ENCODE measurements at regions not wholly inside any gene's neighbourhood (a gene's known extent, or its start where the extent isn't known, plus 50 kb on each side); places are given as distances from the start of the nearest gene placed in this dataset.
A peak's percentile ranks its signal among the peaks of the same experiment; 100 is the strongest.

GRCh38 chr9:107739601-107740082 is 250.1 kb upstream of the KLF4 start:
- H3K4me3 ChIP-seq = no peak overlapping the region
- H3K9me3 ChIP-seq = no peaks in the 10 kb centered on the region
- no peak for TF ChIP-seq EP300 (IDR thresholded peaks at IDR 0.05)
- TF ChIP-seq POLR2AphosphoS5 (IDR thresholded peaks at IDR 0.05) = no peak
- TF ChIP-seq POLR2A (IDR thresholded peaks at IDR 0.05) = no peak
- TF ChIP-seq, protein P1, sequence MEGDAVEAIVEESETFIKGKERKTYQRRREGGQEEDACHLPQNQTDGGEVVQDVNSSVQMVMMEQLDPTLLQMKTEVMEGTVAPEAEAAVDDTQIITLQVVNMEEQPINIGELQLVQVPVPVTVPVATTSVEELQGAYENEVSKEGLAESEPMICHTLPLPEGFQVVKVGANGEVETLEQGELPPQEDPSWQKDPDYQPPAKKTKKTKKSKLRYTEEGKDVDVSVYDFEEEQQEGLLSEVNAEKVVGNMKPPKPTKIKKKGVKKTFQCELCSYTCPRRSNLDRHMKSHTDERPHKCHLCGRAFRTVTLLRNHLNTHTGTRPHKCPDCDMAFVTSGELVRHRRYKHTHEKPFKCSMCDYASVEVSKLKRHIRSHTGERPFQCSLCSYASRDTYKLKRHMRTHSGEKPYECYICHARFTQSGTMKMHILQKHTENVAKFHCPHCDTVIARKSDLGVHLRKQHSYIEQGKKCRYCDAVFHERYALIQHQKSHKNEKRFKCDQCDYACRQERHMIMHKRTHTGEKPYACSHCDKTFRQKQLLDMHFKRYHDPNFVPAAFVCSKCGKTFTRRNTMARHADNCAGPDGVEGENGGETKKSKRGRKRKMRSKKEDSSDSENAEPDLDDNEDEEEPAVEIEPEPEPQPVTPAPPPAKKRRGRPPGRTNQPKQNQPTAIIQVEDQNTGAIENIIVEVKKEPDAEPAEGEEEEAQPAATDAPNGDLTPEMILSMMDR (IDR thresholded peaks at IDR 0.05) = no peak
- H3K27ac ChIP-seq = peak overlapping the region; percentile 23 to 75 (median 56)
- WGBS, 2 donors = 78 to 84% methylated on average over 12 of the region's 12 CpGs
- intact Hi-C loops (cut with DNase I) = no loop called here
- no peaks in the 10 kb centered on the region for H3K36me3 ChIP-seq
- no peaks in the 10 kb centered on the region for H3K27me3 ChIP-seq
- DNase-seq = peak; percentile 74
- peaks cover 0 to 25% (median 17%) of the 10 kb centered on the region in 4 donors for H3K4me1 ChIP-seq

GRCh38 chr9:107738789-107739188 is 249.2 kb upstream of the KLF4 start:
- 92 to 94% methylated on average over 2 of the region's 2 CpGs for WGBS, 2 donors
- no peak overlapping the region for H3K4me3 ChIP-seq
- H3K27me3 ChIP-seq = no peaks in the 10 kb centered on the region
- no peak for DNase-seq
- intact Hi-C loops (cut with DNase I) = no loop called here
- TF ChIP-seq POLR2A (IDR thresholded peaks at IDR 0.05) (no peak), POLR2AphosphoS5 (IDR thresholded peaks at IDR 0.05) (no peak), EP300 (IDR thresholded peaks at IDR 0.05) (no peak)
- TF ChIP-seq, protein P1 (IDR thresholded peaks at IDR 0.05) = no peak
- no peaks in the 10 kb centered on the region for H3K36me3 ChIP-seq
- H3K27ac ChIP-seq = peak overlapping the region in 3 of 4 donors; percentile 47 to 75 (median 66)
- H3K9me3 ChIP-seq = no peaks in the 10 kb centered on the region
- H3K4me1 ChIP-seq = peaks cover 0 to 33% (median 20%) of the 10 kb centered on the region in 4 donors

- WGBS, 2 donors = 35 to 63% methylated on average over 17 of the region's 17 CpGs
- Histone ChIP-seq H3K4me1 (peaks cover 0 to 39% (median 26%) of the 10 kb centered on the region in 4 donors), H3K9me3 (no peaks in the 10 kb centered on the region), H3K36me3 (no peaks in the 10 kb centered on the region), H3K4me3 (no peak overlapping the region), H3K27me3 (no peaks in the 10 kb centered on the region), H3K27ac (peak overlapping the region in 3 of 4 donors; percentile 47 to 75 (median 66))
- intact Hi-C loops (cut with DNase I) = no loop called here
- TF ChIP-seq, protein P1 (IDR thresholded peaks at IDR 0.05) = no peak
- TF ChIP-seq POLR2AphosphoS5 (IDR thresholded peaks at IDR 0.05) = peak in 2 of 4 donors; percentile 25 to 50
- peak; percentile 87 for DNase-seq
Observed at GRCh38 chr9:107737987-107738743, 248.6 kb upstream of the KLF4 start.

DNA sequence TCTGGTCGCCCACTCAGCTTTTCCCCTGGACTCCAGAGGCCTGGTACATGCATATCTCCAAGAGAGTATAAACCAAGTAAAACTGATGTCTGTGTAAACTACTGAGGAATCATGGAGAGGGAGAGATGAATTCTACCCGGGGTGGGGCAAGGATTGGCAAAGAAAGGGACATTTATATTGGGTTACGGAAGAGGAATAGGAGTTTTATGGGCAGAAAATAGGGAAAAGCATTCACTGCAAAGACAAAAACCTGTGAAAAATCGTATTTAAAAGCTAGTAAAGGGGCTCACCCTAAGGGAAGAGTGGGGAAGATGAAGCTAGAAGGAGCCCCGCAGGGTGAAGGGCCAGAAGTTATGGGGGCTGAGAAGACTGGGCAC is 248.0 kb upstream of the KLF4 start:
- Histone ChIP-seq H3K4me3 (no peak overlapping the region), H3K27ac (peak overlapping the region in 3 of 4 donors; percentile 47 to 75 (median 66)), H3K9me3 (no peaks in the 10 kb centered on the region), H3K27me3 (no peaks in the 10 kb centered on the region), H3K36me3 (no peaks in the 10 kb centered on the region), H3K4me1 (peaks cover 0 to 45% (median 31%) of the 10 kb centered on the region in 4 donors)
- TF ChIP-seq EP300 (IDR thresholded peaks at IDR 0.05) (no peak), POLR2A (IDR thresholded peaks at IDR 0.05) (no peak), POLR2AphosphoS5 (IDR thresholded peaks at IDR 0.05) (no peak)
- TF ChIP-seq, protein P1 (IDR thresholded peaks at IDR 0.05) = no peak
- no peak for DNase-seq
- WGBS, 2 donors = 51 to 75% methylated on average over 5 of the region's 5 CpGs
- intact Hi-C loops (cut with DNase I) = no loop called here
